ENCODE measurements at regions not wholly inside any gene's neighbourhood (a gene's known extent, or its start where the extent isn't known, plus 50 kb on each side); places are given as distances from the start of the nearest gene placed in this dataset.
"Not testable (repeated sequence)": the region's sequence is repeated elsewhere in the genome, so short reads cannot be mapped to it uniquely, and the experiment has no call there.

DNA sequence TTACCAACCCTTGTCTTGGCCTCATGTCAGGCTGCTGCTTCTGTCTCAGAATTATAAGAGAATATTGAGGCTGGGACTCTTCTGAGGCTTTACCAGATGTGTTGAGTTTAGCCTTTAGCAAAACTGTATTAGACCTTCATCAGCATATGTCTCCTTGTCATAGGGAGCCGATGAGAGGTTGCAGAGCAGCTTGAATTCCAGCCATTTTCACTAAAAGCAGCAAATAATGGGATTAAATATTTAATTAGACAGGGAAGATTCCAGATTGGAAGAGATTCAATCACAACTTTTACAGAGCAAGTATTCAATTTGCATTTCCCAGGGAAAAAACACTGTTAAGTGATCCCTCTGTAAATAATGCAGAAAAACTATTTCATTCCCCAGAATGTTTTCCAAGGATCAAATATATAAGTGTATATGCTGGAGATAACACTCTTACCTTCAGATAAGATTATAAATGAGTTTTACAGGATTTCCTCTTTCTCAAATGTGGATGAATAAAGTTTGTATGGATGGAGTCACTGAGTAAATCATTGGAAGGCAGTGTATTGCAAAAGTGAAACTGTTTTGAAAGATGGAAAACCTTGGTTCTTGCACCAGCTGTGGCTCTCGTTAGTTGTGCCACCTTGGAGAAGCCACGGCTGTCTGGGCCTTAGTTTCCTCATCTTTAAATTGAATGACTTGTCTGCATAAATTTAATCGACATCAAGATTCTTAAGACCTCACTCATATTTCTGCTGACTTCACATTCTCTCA is 466.4 kb upstream of the SGO1 start:
- H3K4me1 Mint-ChIP-seq (ENCODE audit: low read depth): no peaks in the 10 kb centered on the region
- no peak overlapping the region for H3K4me3 Mint-ChIP-seq
- intact Hi-C loops (cut with micrococcal nuclease): no loop called here
- H3K27ac Mint-ChIP-seq: no peak overlapping the region
- no peak for DNase-seq
- no peaks in the 10 kb centered on the region for H3K27me3 Mint-ChIP-seq
- POLR2A ChIA-PET: no interaction called here
- H3K36me3 Mint-ChIP-seq: no peaks in the 10 kb centered on the region
- H3K9me3 Mint-ChIP-seq: peaks cover 21% of the 10 kb centered on the region
- CTCF ChIA-PET: no interaction called here

- ChIA-PET POLR2A (no interaction called here), CTCF (no interaction called here)
- Mint-ChIP-seq H3K9me3 (peaks cover 28% of the 10 kb centered on the region), H3K4me1 (ENCODE audit: low read depth) (no peaks in the 10 kb centered on the region), H3K36me3 (no peaks in the 10 kb centered on the region), H3K4me3 (no peak overlapping the region), H3K27me3 (no peaks in the 10 kb centered on the region), H3K27ac (no peak overlapping the region)
- intact Hi-C loops (cut with micrococcal nuclease): no loop called here
- DNase-seq: no peak
These were observed 462.9 kb upstream of the SGO1 start for GRCh38 chr3:20648921-20649381.

DNA sequence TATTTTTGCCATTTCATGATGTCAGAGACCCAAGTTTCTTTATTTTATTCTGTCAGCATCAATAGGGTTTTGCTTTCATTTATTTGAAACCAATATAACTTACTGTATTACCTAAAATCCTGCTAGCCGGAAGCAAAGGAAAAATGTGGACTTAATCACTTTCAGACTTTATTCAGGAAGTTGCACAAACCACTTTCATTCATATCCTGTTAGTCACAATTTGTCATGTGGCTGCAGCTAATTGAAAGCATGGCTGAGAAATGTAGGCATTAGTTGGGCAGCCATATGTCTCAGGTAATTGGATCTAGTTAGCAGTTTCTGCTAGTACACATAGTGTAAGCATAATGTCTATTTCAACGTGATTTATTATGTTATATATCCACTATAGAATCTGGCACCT is 462.3 kb upstream of the SGO1 start:
- Mint-ChIP-seq H3K4me1 (ENCODE audit: low read depth) (no peaks in the 10 kb centered on the region), H3K36me3 (no peaks in the 10 kb centered on the region), H3K9me3 (peaks cover 27% of the 10 kb centered on the region), H3K27me3 (no peaks in the 10 kb centered on the region), H3K27ac (no peak overlapping the region), H3K4me3 (no peak overlapping the region)
- no peak for DNase-seq
- POLR2A ChIA-PET: no interaction called here
- CTCF ChIA-PET: no interaction called here
- intact Hi-C loops (cut with micrococcal nuclease): no loop called here

GRCh38 chr3:20646425-20646824 is 460.4 kb upstream of the SGO1 start:
- Mint-ChIP-seq H3K27ac (no peak overlapping the region), H3K4me1 (ENCODE audit: low read depth) (no peaks in the 10 kb centered on the region), H3K36me3 (no peaks in the 10 kb centered on the region), H3K9me3 (peaks cover 23% of the 10 kb centered on the region), H3K27me3 (no peaks in the 10 kb centered on the region), H3K4me3 (no peak overlapping the region)
- ChIA-PET CTCF (no interaction called here), POLR2A (no interaction called here)
- intact Hi-C loops (cut with micrococcal nuclease): no loop called here
- no peak for DNase-seq

DNA sequence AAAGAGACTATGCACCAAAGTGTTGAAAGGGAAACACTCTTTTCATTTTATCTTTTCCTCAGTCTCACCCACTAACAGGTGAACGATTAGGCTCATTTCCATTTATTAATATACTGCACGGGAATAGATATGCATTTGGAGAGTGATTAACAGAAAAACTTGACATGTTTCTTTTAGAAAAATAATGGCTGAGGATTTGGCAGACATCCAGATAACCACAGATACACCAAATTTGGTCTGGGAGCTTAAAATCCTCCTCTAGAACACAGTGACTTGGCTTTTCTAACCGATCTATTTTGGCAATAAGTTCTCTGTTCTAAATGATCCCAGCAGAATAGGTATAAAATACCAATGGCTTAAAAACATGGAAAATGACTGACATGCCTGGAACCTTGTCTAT is 459.3 kb upstream of the SGO1 start:
- H3K9me3 Mint-ChIP-seq: peaks cover 17% of the 10 kb centered on the region
- intact Hi-C loops (cut with micrococcal nuclease): no loop called here
- no peak overlapping the region for H3K27ac Mint-ChIP-seq
- H3K27me3 Mint-ChIP-seq: no peaks in the 10 kb centered on the region
- CTCF ChIA-PET: no interaction called here
- POLR2A ChIA-PET: no interaction called here
- no peaks in the 10 kb centered on the region for H3K4me1 Mint-ChIP-seq (ENCODE audit: low read depth)
- H3K36me3 Mint-ChIP-seq: no peaks in the 10 kb centered on the region
- DNase-seq: no peak
- no peak overlapping the region for H3K4me3 Mint-ChIP-seq

DNA sequence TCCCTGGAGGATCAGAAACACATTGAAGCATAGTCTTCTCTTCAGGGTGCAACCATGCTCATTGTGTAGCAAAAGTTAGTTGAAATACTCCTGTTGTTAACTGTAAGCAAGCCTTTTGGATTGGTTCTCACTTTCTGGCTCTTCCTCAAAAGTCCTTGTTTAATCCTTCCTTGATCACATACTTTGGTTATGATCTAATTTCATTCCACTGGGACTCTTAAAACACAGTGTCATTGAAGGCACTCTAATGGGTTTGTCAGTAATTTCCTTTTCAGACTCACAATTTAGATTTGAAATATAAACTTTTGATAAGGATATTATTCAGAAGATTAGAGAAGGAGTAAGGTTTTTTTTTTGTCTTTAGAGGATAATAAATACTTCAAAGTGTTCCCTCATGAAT is 451.7 kb upstream of the SGO1 start:
- Mint-ChIP-seq H3K27me3 (no peaks in the 10 kb centered on the region), H3K4me1 (ENCODE audit: low read depth) (no peaks in the 10 kb centered on the region), H3K4me3 (no peak overlapping the region), H3K27ac (no peak overlapping the region), H3K36me3 (no peaks in the 10 kb centered on the region), H3K9me3 (peaks cover 12% of the 10 kb centered on the region)
- DNase-seq: no peak
- intact Hi-C loops (cut with micrococcal nuclease): no loop called here
- ChIA-PET POLR2A (no interaction called here), CTCF (no interaction called here)

- POLR2A ChIA-PET: no interaction called here
- H3K27ac Mint-ChIP-seq: no peak overlapping the region
- no peak for DNase-seq
- peaks cover 2% of the 10 kb centered on the region for H3K36me3 Mint-ChIP-seq
- intact Hi-C loops (cut with micrococcal nuclease): no loop called here
- no peaks in the 10 kb centered on the region for H3K4me1 Mint-ChIP-seq (ENCODE audit: low read depth)
- peaks cover 60% of the 10 kb centered on the region for H3K9me3 Mint-ChIP-seq
- CTCF ChIA-PET: no interaction called here
- H3K4me3 Mint-ChIP-seq: no peak overlapping the region
- H3K27me3 Mint-ChIP-seq: no peaks in the 10 kb centered on the region
These were observed 436.3 kb upstream of the SGO1 start for GRCh38 chr3:20622304-20622703.

DNA sequence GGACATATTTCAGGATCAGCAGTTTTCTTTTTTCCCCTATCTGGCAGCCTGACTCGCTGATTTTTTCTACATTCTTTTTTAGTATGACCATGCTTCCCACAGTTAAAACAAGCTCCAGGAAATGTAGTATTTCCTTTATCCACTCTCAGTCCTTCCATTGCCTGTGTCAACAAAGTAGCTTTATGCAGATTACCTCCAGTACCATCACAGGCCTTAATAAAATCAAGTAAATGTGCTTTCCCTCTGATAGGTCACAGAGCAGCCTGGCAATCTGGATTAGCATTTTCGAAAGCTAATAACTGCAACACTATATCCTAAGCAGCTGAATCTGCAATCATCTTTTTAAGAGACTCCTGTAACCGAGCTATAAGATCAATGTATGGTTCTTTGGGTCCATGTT is 432.6 kb upstream of the SGO1 start:
- H3K27me3 Mint-ChIP-seq; POLR2A ChIA-PET; CTCF ChIA-PET; H3K36me3 Mint-ChIP-seq; H3K4me1 Mint-ChIP-seq (ENCODE audit: low read depth); H3K4me3 Mint-ChIP-seq; H3K27ac Mint-ChIP-seq; DNase-seq; intact Hi-C loops (cut with micrococcal nuclease): not testable (repeated sequence)
- H3K9me3 Mint-ChIP-seq: peaks cover 64% of the 10 kb centered on the region

- H3K27ac Mint-ChIP-seq; H3K4me3 Mint-ChIP-seq; DNase-seq; H3K36me3 Mint-ChIP-seq; H3K4me1 Mint-ChIP-seq (ENCODE audit: low read depth); H3K27me3 Mint-ChIP-seq; intact Hi-C loops (cut with micrococcal nuclease); CTCF ChIA-PET; POLR2A ChIA-PET: not testable (repeated sequence)
- peaks cover 66% of the 10 kb centered on the region for H3K9me3 Mint-ChIP-seq
These were observed 432.2 kb upstream of the SGO1 start for GRCh38 chr3:20618181-20618580.

- not testable (repeated sequence) for H3K4me1 Mint-ChIP-seq (ENCODE audit: low read depth)
These were observed 430.0 kb upstream of the SGO1 start for GRCh38 chr3:20615982-20616381.

GRCh38 chr3:20608054-20608738 is 422.2 kb upstream of the SGO1 start:
- peaks cover 5% of the 10 kb centered on the region for H3K36me3 Mint-ChIP-seq
- no peak overlapping the region for H3K4me3 Mint-ChIP-seq

More at GRCh38 chr3:20615982-20616381, 430.0 kb upstream of the SGO1 start:
- H3K4me3 Mint-ChIP-seq; intact Hi-C loops (cut with micrococcal nuclease); H3K27ac Mint-ChIP-seq; CTCF ChIA-PET; H3K27me3 Mint-ChIP-seq; H3K36me3 Mint-ChIP-seq; POLR2A ChIA-PET; DNase-seq: not testable (repeated sequence)
- H3K9me3 Mint-ChIP-seq: peaks cover 73% of the 10 kb centered on the region

GRCh38 chr3:20604659-20605058 is 418.7 kb upstream of the SGO1 start:
- Mint-ChIP-seq H3K27ac (no peak overlapping the region), H3K4me1 (ENCODE audit: low read depth) (no peaks in the 10 kb centered on the region), H3K36me3 (peaks cover 7% of the 10 kb centered on the region), H3K27me3 (no peaks in the 10 kb centered on the region), H3K4me3 (no peak overlapping the region), H3K9me3 (peaks cover 50% of the 10 kb centered on the region)
- ChIA-PET CTCF (no interaction called here), POLR2A (no interaction called here)
- DNase-seq: no peak
- intact Hi-C loops (cut with micrococcal nuclease): no loop called here

More at GRCh38 chr3:20608054-20608738, 422.2 kb upstream of the SGO1 start:
- POLR2A ChIA-PET: no interaction called here
- intact Hi-C loops (cut with micrococcal nuclease): no loop called here
- H3K9me3 Mint-ChIP-seq: peaks cover 71% of the 10 kb centered on the region
- CTCF ChIA-PET: no interaction called here
- no peak for DNase-seq
- no peaks in the 10 kb centered on the region for H3K27me3 Mint-ChIP-seq
- H3K27ac Mint-ChIP-seq: no peak overlapping the region
- H3K4me1 Mint-ChIP-seq (ENCODE audit: low read depth): no peaks in the 10 kb centered on the region

DNA sequence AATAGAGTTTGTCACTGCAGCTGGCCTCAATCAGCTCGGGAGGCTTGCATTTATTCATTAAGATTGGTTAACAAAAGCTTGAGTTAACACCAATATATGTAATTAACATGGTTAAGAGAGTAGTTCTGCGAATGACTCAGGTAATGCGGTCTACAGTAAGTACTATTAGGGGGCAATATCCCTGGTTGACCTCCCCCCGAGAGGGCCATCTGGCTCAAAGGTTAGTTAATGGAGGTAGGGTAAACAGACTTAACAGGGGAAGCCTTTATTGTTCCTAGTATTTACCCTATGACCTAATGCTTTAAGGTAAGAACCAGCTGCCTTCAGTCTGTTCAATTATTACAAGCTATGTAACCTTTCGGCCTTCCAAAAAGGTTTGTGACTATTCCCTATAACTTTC is 403.3 kb upstream of the SGO1 start:
- Mint-ChIP-seq H3K4me3 (no peak overlapping the region), H3K27me3 (no peaks in the 10 kb centered on the region)

More for the DNA sequence above, 403.3 kb upstream of the SGO1 start:
- CTCF ChIA-PET: no interaction called here
- H3K4me1 Mint-ChIP-seq (ENCODE audit: low read depth): no peaks in the 10 kb centered on the region
- no peak for DNase-seq
- H3K27ac Mint-ChIP-seq: no peak overlapping the region
- peaks cover 38% of the 10 kb centered on the region for H3K9me3 Mint-ChIP-seq
- H3K36me3 Mint-ChIP-seq: no peaks in the 10 kb centered on the region
- intact Hi-C loops (cut with micrococcal nuclease): no loop called here
- POLR2A ChIA-PET: no interaction called here
